HCT116 (cell line): ENCODE measurements at regions not wholly inside any gene's neighbourhood (a gene's known extent, or its start where the extent isn't known, plus 50 kb on each side); places are given as distances from the start of the nearest gene placed in this dataset.

ENCODE experiments used
- ATAC-seq: fragments of 200-7000 bp; cut with Tn5 transposase; 2 replicates; pipeline ENCODE4 v1.9.1; 2020; ENCODE audit warnings: mild to moderate bottlenecking, moderate library complexity
- BruUV-seq: library from RNA; stranded (reverse); fragments of 400-500 nt; replicated peaks from 2 replicates; lab custom pipeline; 2021; lab: Mats Ljungman, UMichigan
- CTCF ChIA-PET: fragments of 300-600 bp; sonication (Branson Sonifier 250); formaldehyde crosslinking; loops from one replicate; lab custom pipeline; 2021; ENCODE audit warnings: antibody characterized with exemption; lab: Charles Lee
- POLR2A ChIA-PET: fragments of 300-600, 350-600 bp; sonication (Branson Sonifier 250); formaldehyde crosslinking; loops from one replicate; lab custom pipeline; 2021; ENCODE audit warnings: antibody characterized with exemption; lab: Charles Lee
- RAD21 ChIA-PET, 2 experiments: fragments of 300-600 bp; sonication (Branson Sonifier 250); formaldehyde crosslinking; loops; one replicate each; lab custom pipeline; 2023; ENCODE audit warnings: low total read pairs in 2 of 2; ENCODE audit not compliant: uncharacterized antibody in 2 of 2, unreplicated experiment in 2 of 2, low non-redundant PET in 1 of 2; lab: Charles Lee
- DNase-seq: peaks from one replicate; pipeline ENCODE4 v3.0.0-alpha.2; 2010; ENCODE audit warnings: low read depth, low spot score
- H2AFZ ChIP-seq: fragments of 200-600 bp; shearing (Covaris generic), sonication (generic); 2 replicates; pipeline ENCODE4 v1.6.1; 2017; ENCODE audit warnings: low read depth, mixed run types, mixed read lengths, antibody characterized with exemption, low read length; ENCODE audit not compliant: poor library complexity, severe bottlenecking
- H3K27ac ChIP-seq: 2 replicates; pipeline ENCODE4 v1.5.1; 2012; ENCODE audit warnings: low read depth, low read length
- H3K27me3 ChIP-seq: fragments of 200-600 bp; sonication (generic); 2 replicates; pipeline ENCODE4 v1.6.1; 2016; ENCODE audit warnings: mixed run types, low read length, mixed read lengths; ENCODE audit not compliant: insufficient read depth
- H3K36me3 ChIP-seq, 2 experiments: fragments of 200-500 bp in 1 of 2; fragments of 200-600 bp in 1 of 2; sonication (Bioruptor generic) in 1 of 2; sonication (generic) in 1 of 2; 2 replicates each; pipeline versions ENCODE4 v1.5.1 to v1.6.1; 2014 to 2016; ENCODE audit warnings: low read length in 2 of 2, inconsistent platforms in 1 of 2, mixed read lengths in 1 of 2, mixed run types in 1 of 2; ENCODE audit not compliant: insufficient read depth in 2 of 2, control insufficient read depth in 1 of 2
- H3K4me1 ChIP-seq, 2 experiments: fragments of 200-600 bp in 1 of 2; sonication (generic) in 1 of 2; 2 replicates each; pipeline versions ENCODE4 v1.5.1 to v1.6.1; 2012 to 2017; ENCODE audit warnings: low read length in 2 of 2, inconsistent platforms in 1 of 2, mild to moderate bottlenecking in 1 of 2, mixed read lengths in 1 of 2, mixed run types in 1 of 2, moderate library complexity in 1 of 2; ENCODE audit not compliant: insufficient read depth in 2 of 2, control insufficient read depth in 1 of 2
- H3K4me2 ChIP-seq: fragments of 200-600 bp; sonication (generic); 2 replicates; pipeline ENCODE4 v1.6.1; 2017; ENCODE audit warnings: mixed run types, low read length, mixed read lengths
- H3K4me3 ChIP-seq, 2 experiments: fragments of 200-600 bp in 1 of 2; sonication (generic) in 1 of 2; replicated peaks in 1 of 2; 2 replicates each; pipeline ENCODE4 v1.5.1; 2011 to 2016; ENCODE audit warnings: low read length in 2 of 2, control low read depth in 1 of 2, low read depth in 1 of 2, mild to moderate bottlenecking in 1 of 2, mixed read lengths in 1 of 2, mixed run types in 1 of 2
- H3K79me2 ChIP-seq: fragments of 200-600 bp; sonication (generic); 2 replicates; pipeline ENCODE4 v1.6.1; 2017; ENCODE audit warnings: mild to moderate bottlenecking, mixed run types, low read length, moderate library complexity, mixed read lengths; ENCODE audit not compliant: insufficient read depth
- H3K9ac ChIP-seq: fragments of 200-600 bp; sonication (generic); 2 replicates; pipeline ENCODE4 v1.6.1; 2016; ENCODE audit warnings: low read length, mixed read lengths
- H3K9me2 ChIP-seq: fragments of 200-600 bp; sonication (generic), shearing (Covaris generic); 2 replicates; pipeline ENCODE4 v1.6.1; 2017; ENCODE audit warnings: mixed run types, mild to moderate bottlenecking, moderate library complexity; ENCODE audit not compliant: insufficient read depth
- H3K9me3 ChIP-seq, 2 experiments: fragments of 200-500 bp in 1 of 2; fragments of 200-600 bp in 1 of 2; sonication (Bioruptor generic) in 1 of 2; sonication (generic) in 1 of 2; 2 replicates each; pipeline ENCODE4 v1.6.1; 2014 to 2017; ENCODE audit warnings: low read length in 2 of 2, mixed read lengths in 2 of 2, inconsistent platforms in 1 of 2, low read depth in 1 of 2, mild to moderate bottlenecking in 1 of 2, mixed run types in 1 of 2, moderate library complexity in 1 of 2; ENCODE audit not compliant: control insufficient read depth in 1 of 2, insufficient read depth in 1 of 2
- H4K20me1 ChIP-seq: fragments of 200-600 bp; sonication (generic), shearing (Covaris generic); 2 replicates; pipeline ENCODE4 v1.6.1; 2017; ENCODE audit warnings: mixed run types, mild to moderate bottlenecking, moderate library complexity; ENCODE audit not compliant: insufficient read depth
- ELF1 ChIP-seq: IDR thresholded peaks from 2 replicates; pipeline ENCODE4 v1.6.1; 2012; ENCODE audit warnings: low read depth, borderline replicate concordance
- JUND ChIP-seq: IDR thresholded peaks from 2 replicates; pipeline ENCODE4 v1.6.1; 2012
- POLR2A ChIP-seq: IDR thresholded peaks from 2 replicates; pipeline ENCODE4 v1.7.0; 2011; ENCODE audit warnings: borderline replicate concordance; ENCODE audit not compliant: insufficient read depth, insufficient read length; ENCODE audit errors: extremely low read depth
- RAD21 ChIP-seq: IDR thresholded peaks from 2 replicates; pipeline ENCODE4 v1.6.1; 2012; ENCODE audit warnings: low read depth, mild to moderate bottlenecking
- SP1 ChIP-seq: IDR thresholded peaks from 2 replicates; pipeline ENCODE4 v1.6.1; 2012; ENCODE audit warnings: low read depth
- ZNF274 ChIP-seq: fragments of 200-500 bp; sonication (Bioruptor generic); IDR thresholded peaks from 2 replicates; pipeline ENCODE4 v1.6.1; 2014; ENCODE audit warnings: mild to moderate bottlenecking, low read depth, low read length, inconsistent platforms
- intact Hi-C: fragments of 100-400 bp; cut with micrococcal nuclease; formaldehyde crosslinking; loops from 2 replicates; pipeline ENCODE4 v1.10.0; 2022
- TF ChIP-seq, protein P1 (sequence below), 3 experiments: fragments of 200-600 bp in 1 of 3; sonication (generic) in 1 of 3; IDR thresholded peaks in 2 of 3; conservative IDR thresholded peaks in 1 of 3; 2 replicates each; pipeline ENCODE4 v1.5.1; 2012 to 2017; ENCODE audit warnings: low read depth in 2 of 3, low read length in 2 of 3, antibody characterized with exemption in 1 of 3, borderline replicate concordance in 1 of 3, control low read depth in 1 of 3, mild to moderate bottlenecking in 1 of 3, mixed read lengths in 1 of 3, mixed run types in 1 of 3, moderate library complexity in 1 of 3; ENCODE audit not compliant: insufficient read depth in 1 of 3
- TF ChIP-seq, protein P2 (sequence below): IDR thresholded peaks from 2 replicates; pipeline ENCODE4 v1.6.1; 2012

GRCh38 chr3:178155521-178155920, 380.7 kb upstream of the KCNMB2 start:
- Histone ChIP-seq H3K9ac (no peak overlapping the region), H3K36me3 (no peaks in the 10 kb centered on the region), H3K9me2 (no peaks in the 10 kb centered on the region), H3K4me2 (no peak overlapping the region), H3K27me3 (no peaks in the 10 kb centered on the region), H3K27ac (no peak overlapping the region), H4K20me1 (no peaks in the 10 kb centered on the region), H2AFZ (no peak overlapping the region), H3K79me2 (no peaks in the 10 kb centered on the region), H3K4me3 (no peak overlapping the region), H3K4me1 (no peaks in the 10 kb centered on the region), H3K9me3 (no peaks in the 10 kb centered on the region)
- no peak for ATAC-seq
- RAD21 ChIA-PET = no interaction called here
- no TSS peak for BruUV-seq
- POLR2A ChIA-PET = no interaction called here
- no peak for TF ChIP-seq POLR2A
- peak; percentile 25; the same call in 1 of the 2 replicates for TF ChIP-seq RAD21
- TF ChIP-seq, protein P1, sequence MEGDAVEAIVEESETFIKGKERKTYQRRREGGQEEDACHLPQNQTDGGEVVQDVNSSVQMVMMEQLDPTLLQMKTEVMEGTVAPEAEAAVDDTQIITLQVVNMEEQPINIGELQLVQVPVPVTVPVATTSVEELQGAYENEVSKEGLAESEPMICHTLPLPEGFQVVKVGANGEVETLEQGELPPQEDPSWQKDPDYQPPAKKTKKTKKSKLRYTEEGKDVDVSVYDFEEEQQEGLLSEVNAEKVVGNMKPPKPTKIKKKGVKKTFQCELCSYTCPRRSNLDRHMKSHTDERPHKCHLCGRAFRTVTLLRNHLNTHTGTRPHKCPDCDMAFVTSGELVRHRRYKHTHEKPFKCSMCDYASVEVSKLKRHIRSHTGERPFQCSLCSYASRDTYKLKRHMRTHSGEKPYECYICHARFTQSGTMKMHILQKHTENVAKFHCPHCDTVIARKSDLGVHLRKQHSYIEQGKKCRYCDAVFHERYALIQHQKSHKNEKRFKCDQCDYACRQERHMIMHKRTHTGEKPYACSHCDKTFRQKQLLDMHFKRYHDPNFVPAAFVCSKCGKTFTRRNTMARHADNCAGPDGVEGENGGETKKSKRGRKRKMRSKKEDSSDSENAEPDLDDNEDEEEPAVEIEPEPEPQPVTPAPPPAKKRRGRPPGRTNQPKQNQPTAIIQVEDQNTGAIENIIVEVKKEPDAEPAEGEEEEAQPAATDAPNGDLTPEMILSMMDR (IDR thresholded peaks at IDR 0.05 in 2 of 3, conservative IDR thresholded peaks at IDR 0.05 in 1 of 3; ENCODE audit: borderline replicate concordance in 1 of 3, insufficient read depth in 1 of 3, low read depth in 2 of 3, low read length in 2 of 3) = 0 out of 6 replicates have a peak, but pooled peaks of 1 of the 3 experiments have one; percentile 8
- intact Hi-C loops = no loop called here
- DNase-seq = no peak
- CTCF ChIA-PET = no interaction called here

DNA sequence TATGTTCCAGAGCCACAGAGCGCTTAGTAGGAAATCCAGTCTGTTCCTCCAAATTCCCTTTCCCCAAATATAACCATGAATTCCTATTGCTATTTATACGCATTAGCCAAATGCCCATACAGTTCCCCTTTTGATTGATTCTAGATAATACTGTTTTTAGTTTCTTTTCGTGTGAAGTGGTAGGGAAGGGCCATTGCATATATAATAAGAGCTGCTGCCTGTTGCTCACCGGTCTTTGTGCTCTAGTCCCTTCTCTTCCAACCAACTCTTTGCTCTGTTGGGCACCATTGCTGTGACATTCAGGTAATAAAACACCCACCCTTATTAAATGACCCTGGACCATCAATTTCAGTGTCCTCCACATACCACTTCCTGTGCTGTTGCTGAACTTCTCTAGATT, 379.9 kb upstream of the KCNMB2 start:
- TF ChIP-seq ZNF274 = no peak
- no peak for TF ChIP-seq JUND
- TF ChIP-seq SP1 = no peak
- TF ChIP-seq, protein P2, sequence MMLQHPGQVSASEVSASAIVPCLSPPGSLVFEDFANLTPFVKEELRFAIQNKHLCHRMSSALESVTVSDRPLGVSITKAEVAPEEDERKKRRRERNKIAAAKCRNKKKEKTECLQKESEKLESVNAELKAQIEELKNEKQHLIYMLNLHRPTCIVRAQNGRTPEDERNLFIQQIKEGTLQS = no peak
- TF ChIP-seq ELF1 = no peak
- TF ChIP-seq, all 23 proteins: peak for 0
- Histone ChIP-seq H3K27ac (no peak overlapping the region), H3K79me2 (no peaks in the 10 kb centered on the region), H3K9me2 (no peaks in the 10 kb centered on the region), H3K9ac (no peak overlapping the region), H3K4me3 (no peak overlapping the region), H4K20me1 (no peaks in the 10 kb centered on the region), H3K36me3 (no peaks in the 10 kb centered on the region), H2AFZ (no peak overlapping the region), H3K4me2 (no peak overlapping the region), H3K4me1 (no peaks in the 10 kb centered on the region), H3K9me3 (no peaks in the 10 kb centered on the region), H3K27me3 (no peaks in the 10 kb centered on the region)
- ChIA-PET RAD21 (no interaction called here), POLR2A (no interaction called here), CTCF (no interaction called here)
- no peak for ATAC-seq
- no peak for DNase-seq
- BruUV-seq = no TSS peak
- intact Hi-C loops = no loop called here
